Breast epithelium (tissue), 3 donors: ENCODE measurements at regions not wholly inside any gene's neighbourhood (a gene's known extent, or its start where the extent isn't known, plus 50 kb on each side); places are given as distances from the start of the nearest gene placed in this dataset.

Experiments
- POLR2A ChIP-seq: fragments of 450-650 bp; IDR thresholded peaks from one replicate; pipeline ENCODE4 v1.6.1; 2016; ENCODE audit warnings: antibody characterized with exemption, mild to moderate bottlenecking, moderate library complexity
- POLR2AphosphoS5 ChIP-seq, 3 donors: sonication (generic); formaldehyde crosslinking; IDR thresholded peaks; one replicate each; pipeline ENCODE4 v1.6.1; 2017; ENCODE audit warnings: antibody characterized with exemption in 3 of 3
- TF ChIP-seq, protein P1 (sequence below), 3 donors: fragments of 450-650 bp; IDR thresholded peaks; one replicate each; pipeline ENCODE4 v1.5.1; 2016 to 2017; ENCODE audit warnings: antibody characterized with exemption in 3 of 3, mild to moderate bottlenecking in 3 of 3, moderate library complexity in 3 of 3

GRCh38 chr10:8311526-8312070 lies 257.1 kb downstream of the GATA3 start:
- TF ChIP-seq POLR2A (no peak), POLR2AphosphoS5 (IDR thresholded peaks at IDR 0.05) (no peak)
- TF ChIP-seq, protein P1, sequence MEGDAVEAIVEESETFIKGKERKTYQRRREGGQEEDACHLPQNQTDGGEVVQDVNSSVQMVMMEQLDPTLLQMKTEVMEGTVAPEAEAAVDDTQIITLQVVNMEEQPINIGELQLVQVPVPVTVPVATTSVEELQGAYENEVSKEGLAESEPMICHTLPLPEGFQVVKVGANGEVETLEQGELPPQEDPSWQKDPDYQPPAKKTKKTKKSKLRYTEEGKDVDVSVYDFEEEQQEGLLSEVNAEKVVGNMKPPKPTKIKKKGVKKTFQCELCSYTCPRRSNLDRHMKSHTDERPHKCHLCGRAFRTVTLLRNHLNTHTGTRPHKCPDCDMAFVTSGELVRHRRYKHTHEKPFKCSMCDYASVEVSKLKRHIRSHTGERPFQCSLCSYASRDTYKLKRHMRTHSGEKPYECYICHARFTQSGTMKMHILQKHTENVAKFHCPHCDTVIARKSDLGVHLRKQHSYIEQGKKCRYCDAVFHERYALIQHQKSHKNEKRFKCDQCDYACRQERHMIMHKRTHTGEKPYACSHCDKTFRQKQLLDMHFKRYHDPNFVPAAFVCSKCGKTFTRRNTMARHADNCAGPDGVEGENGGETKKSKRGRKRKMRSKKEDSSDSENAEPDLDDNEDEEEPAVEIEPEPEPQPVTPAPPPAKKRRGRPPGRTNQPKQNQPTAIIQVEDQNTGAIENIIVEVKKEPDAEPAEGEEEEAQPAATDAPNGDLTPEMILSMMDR (IDR thresholded peaks at IDR 0.05) = no peak
